ENCODE measurements at regions not wholly inside any gene's neighbourhood (a gene's known extent, or its start where the extent isn't known, plus 50 kb on each side); places are given as distances from the start of the nearest gene placed in this dataset.

- TF ChIP-seq, protein P1, sequence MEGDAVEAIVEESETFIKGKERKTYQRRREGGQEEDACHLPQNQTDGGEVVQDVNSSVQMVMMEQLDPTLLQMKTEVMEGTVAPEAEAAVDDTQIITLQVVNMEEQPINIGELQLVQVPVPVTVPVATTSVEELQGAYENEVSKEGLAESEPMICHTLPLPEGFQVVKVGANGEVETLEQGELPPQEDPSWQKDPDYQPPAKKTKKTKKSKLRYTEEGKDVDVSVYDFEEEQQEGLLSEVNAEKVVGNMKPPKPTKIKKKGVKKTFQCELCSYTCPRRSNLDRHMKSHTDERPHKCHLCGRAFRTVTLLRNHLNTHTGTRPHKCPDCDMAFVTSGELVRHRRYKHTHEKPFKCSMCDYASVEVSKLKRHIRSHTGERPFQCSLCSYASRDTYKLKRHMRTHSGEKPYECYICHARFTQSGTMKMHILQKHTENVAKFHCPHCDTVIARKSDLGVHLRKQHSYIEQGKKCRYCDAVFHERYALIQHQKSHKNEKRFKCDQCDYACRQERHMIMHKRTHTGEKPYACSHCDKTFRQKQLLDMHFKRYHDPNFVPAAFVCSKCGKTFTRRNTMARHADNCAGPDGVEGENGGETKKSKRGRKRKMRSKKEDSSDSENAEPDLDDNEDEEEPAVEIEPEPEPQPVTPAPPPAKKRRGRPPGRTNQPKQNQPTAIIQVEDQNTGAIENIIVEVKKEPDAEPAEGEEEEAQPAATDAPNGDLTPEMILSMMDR (IDR thresholded peaks at IDR 0.05; ENCODE audit: low read depth, low read length, missing input control), result no peak
- TF ChIP-seq YY1 (IDR thresholded peaks at IDR 0.05) (no peak), FOXA1 (IDR thresholded peaks at IDR 0.05) (no peak), RAD21 (IDR thresholded peaks at IDR 0.05) (no peak), MAX (IDR thresholded peaks at IDR 0.05) (no peak), RXRA (IDR thresholded peaks at IDR 0.05) (no peak), NR2F2 (IDR thresholded peaks at IDR 0.05) (no peak), JUND (IDR thresholded peaks at IDR 0.05) (no peak), ATF3 (IDR thresholded peaks at IDR 0.05) (no peak), TAF1 (conservative IDR thresholded peaks at IDR 0.05) (no peak), EGR1 (IDR thresholded peaks at IDR 0.05; ENCODE audit: low read depth in 2 of 2) (no peak)
- TF ChIP-seq, protein P2, sequence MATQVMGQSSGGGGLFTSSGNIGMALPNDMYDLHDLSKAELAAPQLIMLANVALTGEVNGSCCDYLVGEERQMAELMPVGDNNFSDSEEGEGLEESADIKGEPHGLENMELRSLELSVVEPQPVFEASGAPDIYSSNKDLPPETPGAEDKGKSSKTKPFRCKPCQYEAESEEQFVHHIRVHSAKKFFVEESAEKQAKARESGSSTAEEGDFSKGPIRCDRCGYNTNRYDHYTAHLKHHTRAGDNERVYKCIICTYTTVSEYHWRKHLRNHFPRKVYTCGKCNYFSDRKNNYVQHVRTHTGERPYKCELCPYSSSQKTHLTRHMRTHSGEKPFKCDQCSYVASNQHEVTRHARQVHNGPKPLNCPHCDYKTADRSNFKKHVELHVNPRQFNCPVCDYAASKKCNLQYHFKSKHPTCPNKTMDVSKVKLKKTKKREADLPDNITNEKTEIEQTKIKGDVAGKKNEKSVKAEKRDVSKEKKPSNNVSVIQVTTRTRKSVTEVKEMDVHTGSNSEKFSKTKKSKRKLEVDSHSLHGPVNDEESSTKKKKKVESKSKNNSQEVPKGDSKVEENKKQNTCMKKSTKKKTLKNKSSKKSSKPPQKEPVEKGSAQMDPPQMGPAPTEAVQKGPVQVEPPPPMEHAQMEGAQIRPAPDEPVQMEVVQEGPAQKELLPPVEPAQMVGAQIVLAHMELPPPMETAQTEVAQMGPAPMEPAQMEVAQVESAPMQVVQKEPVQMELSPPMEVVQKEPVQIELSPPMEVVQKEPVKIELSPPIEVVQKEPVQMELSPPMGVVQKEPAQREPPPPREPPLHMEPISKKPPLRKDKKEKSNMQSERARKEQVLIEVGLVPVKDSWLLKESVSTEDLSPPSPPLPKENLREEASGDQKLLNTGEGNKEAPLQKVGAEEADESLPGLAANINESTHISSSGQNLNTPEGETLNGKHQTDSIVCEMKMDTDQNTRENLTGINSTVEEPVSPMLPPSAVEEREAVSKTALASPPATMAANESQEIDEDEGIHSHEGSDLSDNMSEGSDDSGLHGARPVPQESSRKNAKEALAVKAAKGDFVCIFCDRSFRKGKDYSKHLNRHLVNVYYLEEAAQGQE (IDR thresholded peaks at IDR 0.05), result no peak
These were observed 111.7 kb upstream of the CCDC54 start for GRCh38 chr3:107265526-107265925.

All from liver (tissue), 3 donors.